Pulmonary artery endothelial cell (primary cell): ENCODE measurements at regions not wholly inside any gene's neighbourhood (a gene's known extent, or its start where the extent isn't known, plus 50 kb on each side); places are given as distances from the start of the nearest gene placed in this dataset.

ENCODE experiments used
- DNase-seq: peaks from one replicate; pipeline ENCODE4 v3.0.0-alpha.2; 2011; ENCODE audit warnings: low read depth, low spot score

DNA sequence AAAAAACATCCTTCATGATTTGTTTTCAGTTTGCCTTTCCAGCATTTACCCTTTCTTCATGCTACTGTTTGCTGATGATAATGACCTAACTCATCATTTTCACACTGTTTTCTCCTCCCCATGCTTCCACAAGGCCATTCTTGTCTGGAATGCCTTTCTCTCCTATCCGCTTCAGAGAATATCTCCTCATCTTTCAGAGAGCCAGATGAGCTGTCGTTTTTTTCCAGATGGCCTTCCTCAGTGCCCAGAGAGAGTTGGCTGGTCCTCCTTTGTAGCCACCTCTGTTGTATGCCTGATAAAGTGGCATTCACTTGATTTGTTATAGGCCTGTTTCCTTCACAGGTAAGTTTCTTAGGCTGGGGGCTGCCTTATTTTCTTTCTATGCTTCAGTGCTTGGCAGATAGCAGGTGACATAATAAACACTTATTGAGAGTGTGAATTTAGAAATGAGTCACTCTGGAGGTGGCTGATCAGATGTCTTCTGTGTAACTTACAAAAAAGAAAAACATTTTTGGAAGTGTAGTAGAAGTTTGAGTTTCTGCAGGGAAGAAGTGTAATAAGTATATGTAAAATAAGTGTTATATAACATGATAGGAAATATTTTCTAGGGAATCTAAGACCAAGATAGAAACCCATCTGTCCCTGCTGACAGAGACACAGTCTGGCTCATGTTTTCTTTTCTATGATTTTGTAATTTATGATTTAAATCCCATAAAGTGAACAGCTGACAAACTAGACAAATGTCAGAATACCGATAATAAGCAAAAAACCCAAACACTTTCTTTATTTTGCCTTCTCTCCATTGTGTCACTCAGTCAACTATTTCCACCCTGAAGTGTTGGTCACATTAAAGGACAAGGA lies 174.5 kb downstream of the DACT1 start:
- no peak for DNase-seq

DNA sequence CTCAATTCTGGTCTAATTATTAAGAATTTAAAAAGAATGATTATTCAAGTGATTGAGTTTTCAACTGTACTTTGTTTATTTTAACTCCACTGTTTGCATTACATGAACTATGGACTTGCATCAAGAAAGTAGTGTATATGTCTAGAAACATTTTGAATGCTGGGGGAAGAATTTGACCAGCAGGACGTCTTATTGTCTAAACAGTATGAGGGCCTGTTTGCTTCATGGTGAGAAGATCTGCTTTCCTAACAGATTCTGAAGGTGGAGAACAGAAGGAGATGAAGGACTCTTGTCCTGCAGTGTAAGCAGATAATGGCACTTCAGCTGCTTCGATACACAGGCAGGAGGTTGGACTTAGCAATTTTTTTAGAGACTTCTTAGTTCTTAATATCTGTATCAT lies 176.0 kb downstream of the DACT1 start:
- DNase-seq, result no peak

- no peak for DNase-seq
These were observed 176.7 kb downstream of the DACT1 start for GRCh38 chr14:58814466-58814865.

- DNase-seq, result no peak
These were observed 177.5 kb downstream of the DACT1 start for GRCh38 chr14:58815161-58815701.

- no peak for DNase-seq
These were observed 178.0 kb downstream of the DACT1 start for GRCh38 chr14:58815794-58816193.

DNA sequence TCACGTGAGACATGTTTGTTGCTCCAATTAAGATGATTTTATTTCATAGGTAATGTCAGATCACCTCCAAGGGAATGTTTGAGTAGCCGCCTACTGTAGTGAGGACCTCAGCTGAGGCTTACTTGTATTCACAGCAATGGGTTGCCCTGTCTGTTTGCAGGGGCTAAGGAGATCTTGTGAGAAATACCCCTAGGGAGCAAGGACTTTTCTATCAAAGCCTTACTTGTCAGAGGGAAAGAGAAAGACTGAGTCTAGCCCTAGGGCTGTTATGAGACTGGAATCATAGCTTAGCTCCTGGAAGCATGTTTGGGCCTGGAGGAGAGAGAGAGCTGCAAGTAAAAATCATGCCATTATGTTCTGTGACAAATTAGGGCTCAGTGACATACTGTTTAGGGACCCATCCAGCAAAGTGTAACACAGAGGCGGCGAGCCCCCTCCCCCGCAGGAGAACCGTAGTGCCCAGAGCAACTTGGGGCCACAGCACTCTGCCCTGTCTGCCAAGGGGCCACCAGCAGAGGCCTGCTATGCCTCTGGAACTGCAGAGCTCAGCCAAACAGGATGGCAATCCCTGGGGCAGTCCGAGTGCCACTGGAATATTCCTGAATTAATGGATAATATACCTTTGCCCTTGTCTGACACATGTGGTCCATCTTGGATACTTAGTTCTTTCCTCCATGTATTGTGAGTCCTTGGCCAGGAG lies 178.8 kb downstream of the DACT1 start:
- no peak for DNase-seq

DNA sequence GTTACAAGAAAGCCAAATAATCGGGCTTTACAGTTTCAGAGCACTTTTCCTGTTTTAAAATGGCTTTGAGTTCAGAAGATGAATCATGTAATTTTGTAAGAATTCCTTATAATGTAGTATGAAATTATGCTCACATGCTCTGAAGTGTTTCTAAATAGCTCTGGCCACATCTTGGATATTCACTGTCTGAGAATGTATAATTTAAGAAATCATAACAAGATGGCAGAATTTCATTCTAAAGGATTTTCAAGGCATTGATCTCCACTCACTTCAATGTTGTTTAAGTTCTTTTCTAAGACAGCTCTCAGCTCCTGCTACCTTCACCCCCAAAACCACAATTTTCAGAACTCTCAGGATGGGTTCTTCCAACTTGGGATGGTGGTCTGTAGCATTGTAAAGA lies 180.1 kb downstream of the DACT1 start:
- DNase-seq, result no peak

- DNase-seq, result no peak
These were observed 182.3 kb downstream of the DACT1 start for GRCh38 chr14:58820032-58820431.

DNA sequence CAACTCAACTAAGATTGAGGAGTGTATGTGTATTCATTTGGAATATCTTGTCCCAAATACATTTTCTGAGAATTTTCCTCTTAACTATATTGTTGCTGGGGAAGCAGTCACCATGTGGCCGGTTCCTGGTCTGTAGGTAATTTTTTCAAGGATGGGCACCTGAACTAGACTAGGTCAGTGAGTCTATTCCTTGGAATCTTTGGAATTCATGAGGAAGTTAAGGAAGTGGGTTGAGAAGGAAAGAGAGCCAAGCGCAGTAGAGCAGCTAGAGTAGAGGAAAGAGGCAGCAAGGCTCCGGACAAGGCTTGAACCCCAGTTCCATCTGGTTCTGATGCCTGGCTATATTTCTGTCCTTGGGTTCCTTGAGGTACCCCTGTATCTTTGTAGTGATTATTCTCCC lies 183.7 kb downstream of the DACT1 start:
- no peak for DNase-seq

GRCh38 chr14:58822856-58823255 lies 185.1 kb downstream of the DACT1 start:
- no peak for DNase-seq

DNA sequence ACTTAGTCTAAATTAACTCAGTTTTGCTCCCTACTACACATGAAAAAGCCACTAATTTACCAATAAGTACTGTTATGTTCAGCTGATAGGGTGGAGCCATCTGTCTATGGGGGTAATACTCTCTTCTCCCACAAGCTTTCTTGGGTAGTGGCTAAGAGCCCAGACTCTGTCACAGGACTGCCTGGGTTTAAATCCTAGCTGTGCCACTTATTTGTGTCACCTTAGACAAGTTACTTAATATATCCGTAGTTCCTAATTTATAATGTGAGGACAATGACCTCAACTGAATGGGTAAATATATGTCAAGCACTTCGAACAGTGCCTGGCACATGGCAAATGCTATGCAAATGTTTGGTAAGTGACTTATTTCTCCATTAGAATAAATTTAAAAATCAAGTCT lies 185.6 kb downstream of the DACT1 start:
- DNase-seq, result no peak

- no peak for DNase-seq
These were observed 186.3 kb downstream of the DACT1 start for GRCh38 chr14:58824106-58824505.

DNA sequence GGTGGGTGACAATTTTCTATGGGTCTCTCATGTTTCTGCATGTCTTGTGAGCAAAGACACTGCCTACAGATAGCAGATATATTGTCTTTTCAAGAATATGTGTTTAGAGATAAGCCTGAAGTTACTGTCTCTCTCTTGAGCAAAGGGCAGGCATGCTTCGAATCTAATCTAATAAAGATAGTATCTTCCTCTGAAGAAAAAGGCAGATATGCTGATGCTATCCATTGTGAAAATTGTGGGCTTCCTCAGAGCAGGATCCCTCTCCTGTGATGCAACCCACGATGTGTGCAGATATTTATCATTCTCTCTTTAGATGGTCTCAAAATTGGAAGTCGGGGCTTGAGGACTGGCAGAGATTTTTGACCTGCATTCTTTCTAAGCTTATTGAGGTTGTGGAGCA lies 187.0 kb downstream of the DACT1 start:
- no peak for DNase-seq

- no peak for DNase-seq
These were observed 187.8 kb downstream of the DACT1 start for GRCh38 chr14:58825606-58826005.

- no peak for DNase-seq
These were observed 189.3 kb downstream of the DACT1 start for GRCh38 chr14:58826845-58827686.

DNA sequence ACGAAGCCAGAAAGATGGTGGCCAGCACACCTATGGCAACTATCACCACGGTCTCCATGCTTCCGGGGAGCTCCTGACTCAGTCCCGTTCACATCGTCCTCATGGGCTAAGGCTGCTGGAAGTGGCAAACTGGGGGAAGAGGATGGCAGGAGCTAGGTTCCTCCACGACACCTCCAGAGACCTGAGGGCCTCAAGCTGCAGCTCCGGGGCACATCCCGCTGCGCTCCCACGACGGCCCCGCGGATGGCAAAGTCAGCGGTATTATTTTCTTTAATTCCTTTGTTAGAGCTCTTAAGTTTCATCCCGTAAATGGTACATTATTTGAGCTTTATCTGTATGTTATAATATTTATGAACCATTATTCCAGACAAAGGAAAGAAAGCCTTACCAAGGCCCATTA lies 190.5 kb downstream of the DACT1 start:
- DNase-seq, result no peak

DNA sequence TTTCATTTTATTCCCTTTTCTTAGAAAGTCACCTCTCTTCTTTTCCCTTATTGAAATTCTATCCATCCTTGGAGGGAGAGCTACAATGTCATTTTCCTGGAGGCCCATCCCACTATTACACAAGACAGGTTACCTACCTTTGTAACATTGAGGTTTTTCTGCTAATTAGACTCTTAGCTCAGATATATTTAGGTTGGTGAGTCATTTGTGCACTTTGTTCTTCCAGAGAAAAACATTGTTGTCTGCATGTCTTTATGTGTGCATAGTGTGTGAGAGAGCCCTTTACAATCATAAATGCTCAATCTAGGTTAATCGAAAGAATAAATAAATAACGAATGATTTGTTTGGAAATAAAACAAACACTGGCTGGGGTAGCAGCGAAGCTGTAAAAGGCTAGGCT lies 191.8 kb downstream of the DACT1 start:
- DNase-seq, result no peak

- no peak for DNase-seq
These were observed 192.4 kb downstream of the DACT1 start for GRCh38 chr14:58830121-58830520.

DNA sequence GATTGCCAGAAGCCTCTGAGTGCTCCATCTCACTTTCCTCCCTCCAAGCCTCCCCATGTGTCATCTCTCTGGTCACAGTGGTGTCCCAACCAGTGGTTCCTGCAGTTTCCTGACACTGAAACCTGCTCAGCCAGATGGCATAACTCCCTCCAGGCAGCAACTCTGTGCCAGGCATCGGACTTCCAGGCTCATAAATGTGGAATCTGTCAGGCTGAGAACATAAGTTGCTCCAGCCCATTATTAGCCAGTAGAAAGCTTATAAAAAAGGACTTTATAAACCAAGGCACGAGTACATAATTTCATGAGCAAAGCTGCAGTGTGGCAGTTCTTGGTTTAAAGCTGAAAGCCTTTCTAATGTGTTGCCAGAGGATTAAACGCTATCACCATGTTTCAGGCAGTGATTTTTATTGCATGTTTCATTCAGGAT lies 194.3 kb downstream of the DACT1 start:
- no peak for DNase-seq

DNA sequence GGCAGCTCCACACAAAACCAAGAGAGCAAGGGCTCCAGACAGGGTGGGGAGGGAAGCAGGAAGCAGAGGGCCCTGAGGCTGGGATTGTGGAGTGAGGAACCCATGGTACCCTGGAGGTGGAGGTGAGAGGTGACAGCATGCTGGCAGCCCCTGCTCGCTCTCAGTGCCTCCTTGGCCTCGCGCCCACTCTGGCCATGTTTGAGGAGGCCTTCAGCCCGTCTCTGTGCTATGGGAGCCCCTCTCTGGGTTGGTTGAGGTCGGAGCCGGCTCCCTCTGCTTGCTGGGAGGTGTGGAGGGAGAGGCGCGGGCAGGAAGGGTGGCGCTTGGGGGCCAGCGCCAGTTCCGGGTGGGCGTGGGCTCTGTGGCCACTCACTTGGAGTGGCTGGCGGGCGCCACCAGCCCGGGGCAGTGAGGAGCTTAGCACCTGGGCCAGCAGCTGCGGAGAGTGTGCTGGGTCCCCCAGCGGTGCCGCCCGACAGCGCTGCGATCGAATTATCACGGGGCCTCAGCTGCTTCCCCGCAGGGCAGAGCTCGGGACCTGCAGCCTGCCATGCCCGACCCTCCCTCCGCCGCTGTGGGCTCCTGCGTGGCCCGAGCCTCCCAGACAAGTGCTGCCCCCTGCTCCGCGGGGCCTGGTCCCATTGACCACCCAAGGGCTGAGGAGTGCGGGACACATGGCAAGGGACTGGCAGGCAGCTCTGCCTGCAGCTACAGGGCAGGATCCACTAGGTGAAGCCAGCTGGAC lies 196.0 kb downstream of the DACT1 start:
- no peak for DNase-seq
